GM23338 (cell line): ENCODE measurements at regions not wholly inside any gene's neighbourhood (a gene's known extent, or its start where the extent isn't known, plus 50 kb on each side); places are given as distances from the start of the nearest gene placed in this dataset.

Experiments used
- ATAC-seq: fragments of 200-7000 bp; cut with Tn5 transposase; 3 replicates; pipeline ENCODE4 v1.9.1; 2020
- DNase-seq: peaks from one replicate; pipeline ENCODE4 v3.0.0-alpha.2; 2015; ENCODE audit warnings: low spot score
- H2AFZ ChIP-seq: fragments of 200-600 bp; sonication (generic); 2 replicates; pipeline ENCODE4 v1.8.0; 2016; ENCODE audit warnings: antibody characterized with exemption, mild to moderate bottlenecking, moderate library complexity
- H3F3A ChIP-seq: fragments of 200-600 bp; sonication (generic); replicated peaks from 2 replicates; pipeline ENCODE4 v1.8.0; 2017; ENCODE audit warnings: antibody characterized with exemption, mixed run types, low read depth
- H3K27ac ChIP-seq: fragments of 200-600 bp; sonication (generic); 2 replicates; pipeline ENCODE4 v1.6.1; 2016; ENCODE audit warnings: low read depth
- H3K27me3 ChIP-seq: fragments of 200-600 bp; sonication (generic); 2 replicates; pipeline ENCODE4 v1.8.0; 2016; ENCODE audit warnings: mild to moderate bottlenecking, mixed run types, moderate library complexity; ENCODE audit not compliant: insufficient read depth
- H3K36me3 ChIP-seq: fragments of 200-600 bp; sonication (generic); 2 replicates; pipeline ENCODE4 v1.8.0; 2016; ENCODE audit warnings: mild to moderate bottlenecking; ENCODE audit not compliant: insufficient read depth
- H3K4me1 ChIP-seq: fragments of 200-600 bp; sonication (generic); 2 replicates; pipeline ENCODE4 v1.8.0; 2016; ENCODE audit warnings: mild to moderate bottlenecking, moderate library complexity; ENCODE audit not compliant: insufficient read depth
- H3K4me2 ChIP-seq: fragments of 200-600 bp; sonication (generic); 2 replicates; pipeline ENCODE4 v1.7.1; 2017; ENCODE audit warnings: mixed run types
- H3K4me3 ChIP-seq: fragments of 200-600 bp; sonication (generic); 2 replicates; pipeline ENCODE4 v1.6.1; 2016; ENCODE audit warnings: mixed run types
- H3K79me2 ChIP-seq: fragments of 200-600 bp; sonication (generic); replicated peaks from 2 replicates; pipeline ENCODE4 v1.8.0; 2017; ENCODE audit warnings: mild to moderate bottlenecking; ENCODE audit not compliant: insufficient read depth
- H3K9me2 ChIP-seq: fragments of 200-600 bp; sonication (generic); 2 replicates; pipeline ENCODE4 v1.8.0; 2017; ENCODE audit not compliant: insufficient read depth
- H4K20me1 ChIP-seq: fragments of 200-600 bp; sonication (generic); replicated peaks from 2 replicates; pipeline ENCODE4 v1.8.0; 2017; ENCODE audit warnings: mild to moderate bottlenecking; ENCODE audit not compliant: insufficient read depth
- H3K27ac Mint-ChIP-seq: 2 replicates; pipeline ENCODE4 v1.8.0; 2020; ENCODE audit warnings: inconsistent platforms, mild to moderate bottlenecking, moderate library complexity, mixed read lengths
- H3K27me3 Mint-ChIP-seq: 3 replicates; pipeline ENCODE4 v1.8.0; 2022; ENCODE audit warnings: low read depth, mild to moderate bottlenecking, moderate library complexity, mixed read lengths, inconsistent platforms; ENCODE audit not compliant: insufficient read depth, poor library complexity
- H3K36me3 Mint-ChIP-seq: 3 replicates; pipeline ENCODE4 v1.8.0; 2021; ENCODE audit warnings: low read depth, mild to moderate bottlenecking, inconsistent platforms, moderate library complexity, mixed read lengths
- H3K4me1 Mint-ChIP-seq: 3 replicates; pipeline ENCODE4 v1.8.0; 2020; ENCODE audit warnings: mild to moderate bottlenecking, inconsistent platforms, mixed read lengths
- H3K4me3 Mint-ChIP-seq: 3 replicates; pipeline ENCODE4 v1.8.0; 2021; ENCODE audit warnings: moderate library complexity, mild to moderate bottlenecking, inconsistent platforms, mixed read lengths
- H3K9me3 Mint-ChIP-seq: 3 replicates; pipeline ENCODE4 v1.8.0; 2020; ENCODE audit warnings: moderate library complexity, mild to moderate bottlenecking, inconsistent platforms, mixed read lengths
- EZH2phosphoT487 ChIP-seq: fragments of 200-600 bp; sonication (generic); IDR thresholded peaks from one replicate; pipeline ENCODE4 v1.8.1; 2018; ENCODE audit warnings: antibody characterized with exemption; ENCODE audit not compliant: unreplicated experiment
- JUNB ChIP-seq: IDR thresholded peaks from one replicate; pipeline ENCODE4 v1.6.1; 2016; ENCODE audit warnings: antibody characterized with exemption; ENCODE audit not compliant: unreplicated experiment
- NANOG ChIP-seq: IDR thresholded peaks from 2 replicates; pipeline ENCODE4 v1.6.1; 2016; ENCODE audit warnings: antibody characterized with exemption, borderline replicate concordance
- STAT1 ChIP-seq: IDR thresholded peaks from one replicate; pipeline ENCODE4 v1.6.1; 2016; ENCODE audit warnings: antibody characterized with exemption; ENCODE audit not compliant: unreplicated experiment
- ZNF114 ChIP-seq: fragments of 250-450 bp; sonication (Bioruptor Pico); IDR thresholded peaks from 2 replicates; pipeline ENCODE4 v1.5.0; 2020; ENCODE audit warnings: mild to moderate bottlenecking, moderate library complexity
- ZNF331 ChIP-seq: fragments of 250-450 bp; sonication (Bioruptor Pico); IDR thresholded peaks from 2 replicates; pipeline ENCODE4 v1.5.0; 2020; ENCODE audit warnings: low read depth, mild to moderate bottlenecking, moderate library complexity
- TF ChIP-seq, protein P1 (sequence below): IDR thresholded peaks from 2 replicates; pipeline ENCODE4 v1.6.1; 2016; ENCODE audit warnings: antibody characterized with exemption
- TF ChIP-seq, protein P2 (sequence below), 2 experiments: fragments of 200-600 bp in 1 of 2; sonication (generic) in 1 of 2; conservative IDR thresholded peaks; 2 replicates each; pipeline versions ENCODE4 v1.5.1 to v1.6.1; 2016 to 2017; ENCODE audit warnings: antibody characterized with exemption in 2 of 2, low read depth in 2 of 2, mild to moderate bottlenecking in 2 of 2, moderate library complexity in 1 of 2
- TF ChIP-seq, protein P3 (sequence below): IDR thresholded peaks from one replicate; pipeline ENCODE4 v1.6.1; 2018; ENCODE audit warnings: antibody characterized with exemption; ENCODE audit not compliant: unreplicated experiment

DNA sequence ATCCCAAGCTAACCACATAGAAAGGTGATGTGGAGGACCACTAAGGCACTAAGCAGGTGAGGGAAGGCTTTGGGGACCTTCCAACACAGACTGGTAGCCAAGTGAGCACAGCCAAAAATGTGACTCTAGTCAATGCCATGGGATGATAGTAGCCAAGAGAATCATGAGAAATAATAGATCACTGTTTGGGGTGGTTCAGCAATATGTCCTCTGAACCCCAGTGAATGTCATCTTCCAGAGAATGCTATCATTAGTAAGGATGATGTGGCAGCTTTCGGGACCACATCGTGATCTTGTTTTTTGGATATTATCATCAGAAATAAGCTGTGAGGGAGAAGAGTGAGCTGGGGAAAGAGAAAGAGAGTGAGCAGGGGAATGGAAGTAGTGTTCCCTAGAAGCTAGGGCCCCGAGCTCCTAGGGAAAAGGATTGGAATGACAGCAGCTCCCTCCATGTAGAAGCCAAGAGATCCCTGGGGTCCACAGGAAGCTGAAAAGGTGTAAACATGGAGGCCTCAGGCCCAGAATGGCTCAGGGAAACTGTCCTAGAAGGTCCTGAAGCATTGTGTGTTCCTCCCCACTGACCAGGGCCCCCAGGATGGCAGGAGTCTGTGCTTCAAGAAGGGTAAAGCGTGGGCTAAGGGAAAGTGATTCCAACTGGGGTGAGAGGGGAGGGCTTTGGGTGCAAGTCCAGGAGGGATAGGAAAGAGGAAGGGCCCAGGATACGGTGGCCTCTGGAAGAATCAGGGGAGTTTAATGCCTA, 56.6 kb upstream of the KLF13 start:
- Histone ChIP-seq H4K20me1 (no peaks in the 10 kb centered on the region), H3F3A (no peaks in the 10 kb centered on the region), H3K27ac (no peak overlapping the region), H3K79me2 (no peaks in the 10 kb centered on the region), H3K4me1 (no peaks in the 10 kb centered on the region; the same call in 1 of the 2 replicates), H3K36me3 (no peaks in the 10 kb centered on the region), H3K9me2 (peaks cover 9% of the 10 kb centered on the region; the same call in 1 of the 2 replicates), H2AFZ (no peak overlapping the region; the same call in 1 of the 2 replicates), H3K4me3 (no peak overlapping the region), H3K27me3 (no peaks in the 10 kb centered on the region), H3K4me2 (no peak overlapping the region)
- TF ChIP-seq JUNB = no peak
- TF ChIP-seq, protein P1, sequence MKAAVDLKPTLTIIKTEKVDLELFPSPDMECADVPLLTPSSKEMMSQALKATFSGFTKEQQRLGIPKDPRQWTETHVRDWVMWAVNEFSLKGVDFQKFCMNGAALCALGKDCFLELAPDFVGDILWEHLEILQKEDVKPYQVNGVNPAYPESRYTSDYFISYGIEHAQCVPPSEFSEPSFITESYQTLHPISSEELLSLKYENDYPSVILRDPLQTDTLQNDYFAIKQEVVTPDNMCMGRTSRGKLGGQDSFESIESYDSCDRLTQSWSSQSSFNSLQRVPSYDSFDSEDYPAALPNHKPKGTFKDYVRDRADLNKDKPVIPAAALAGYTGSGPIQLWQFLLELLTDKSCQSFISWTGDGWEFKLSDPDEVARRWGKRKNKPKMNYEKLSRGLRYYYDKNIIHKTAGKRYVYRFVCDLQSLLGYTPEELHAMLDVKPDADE = no peak
- no peak for TF ChIP-seq EZH2phosphoT487
- TF ChIP-seq ZNF114 (CRISPR knock-in tag) = no peak
- no peak for TF ChIP-seq STAT1
- TF ChIP-seq, protein P2, sequence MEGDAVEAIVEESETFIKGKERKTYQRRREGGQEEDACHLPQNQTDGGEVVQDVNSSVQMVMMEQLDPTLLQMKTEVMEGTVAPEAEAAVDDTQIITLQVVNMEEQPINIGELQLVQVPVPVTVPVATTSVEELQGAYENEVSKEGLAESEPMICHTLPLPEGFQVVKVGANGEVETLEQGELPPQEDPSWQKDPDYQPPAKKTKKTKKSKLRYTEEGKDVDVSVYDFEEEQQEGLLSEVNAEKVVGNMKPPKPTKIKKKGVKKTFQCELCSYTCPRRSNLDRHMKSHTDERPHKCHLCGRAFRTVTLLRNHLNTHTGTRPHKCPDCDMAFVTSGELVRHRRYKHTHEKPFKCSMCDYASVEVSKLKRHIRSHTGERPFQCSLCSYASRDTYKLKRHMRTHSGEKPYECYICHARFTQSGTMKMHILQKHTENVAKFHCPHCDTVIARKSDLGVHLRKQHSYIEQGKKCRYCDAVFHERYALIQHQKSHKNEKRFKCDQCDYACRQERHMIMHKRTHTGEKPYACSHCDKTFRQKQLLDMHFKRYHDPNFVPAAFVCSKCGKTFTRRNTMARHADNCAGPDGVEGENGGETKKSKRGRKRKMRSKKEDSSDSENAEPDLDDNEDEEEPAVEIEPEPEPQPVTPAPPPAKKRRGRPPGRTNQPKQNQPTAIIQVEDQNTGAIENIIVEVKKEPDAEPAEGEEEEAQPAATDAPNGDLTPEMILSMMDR (conservative IDR thresholded peaks at IDR 0.05; ENCODE audit: low read depth in 2 of 2) = no peak
- TF ChIP-seq, protein P3, sequence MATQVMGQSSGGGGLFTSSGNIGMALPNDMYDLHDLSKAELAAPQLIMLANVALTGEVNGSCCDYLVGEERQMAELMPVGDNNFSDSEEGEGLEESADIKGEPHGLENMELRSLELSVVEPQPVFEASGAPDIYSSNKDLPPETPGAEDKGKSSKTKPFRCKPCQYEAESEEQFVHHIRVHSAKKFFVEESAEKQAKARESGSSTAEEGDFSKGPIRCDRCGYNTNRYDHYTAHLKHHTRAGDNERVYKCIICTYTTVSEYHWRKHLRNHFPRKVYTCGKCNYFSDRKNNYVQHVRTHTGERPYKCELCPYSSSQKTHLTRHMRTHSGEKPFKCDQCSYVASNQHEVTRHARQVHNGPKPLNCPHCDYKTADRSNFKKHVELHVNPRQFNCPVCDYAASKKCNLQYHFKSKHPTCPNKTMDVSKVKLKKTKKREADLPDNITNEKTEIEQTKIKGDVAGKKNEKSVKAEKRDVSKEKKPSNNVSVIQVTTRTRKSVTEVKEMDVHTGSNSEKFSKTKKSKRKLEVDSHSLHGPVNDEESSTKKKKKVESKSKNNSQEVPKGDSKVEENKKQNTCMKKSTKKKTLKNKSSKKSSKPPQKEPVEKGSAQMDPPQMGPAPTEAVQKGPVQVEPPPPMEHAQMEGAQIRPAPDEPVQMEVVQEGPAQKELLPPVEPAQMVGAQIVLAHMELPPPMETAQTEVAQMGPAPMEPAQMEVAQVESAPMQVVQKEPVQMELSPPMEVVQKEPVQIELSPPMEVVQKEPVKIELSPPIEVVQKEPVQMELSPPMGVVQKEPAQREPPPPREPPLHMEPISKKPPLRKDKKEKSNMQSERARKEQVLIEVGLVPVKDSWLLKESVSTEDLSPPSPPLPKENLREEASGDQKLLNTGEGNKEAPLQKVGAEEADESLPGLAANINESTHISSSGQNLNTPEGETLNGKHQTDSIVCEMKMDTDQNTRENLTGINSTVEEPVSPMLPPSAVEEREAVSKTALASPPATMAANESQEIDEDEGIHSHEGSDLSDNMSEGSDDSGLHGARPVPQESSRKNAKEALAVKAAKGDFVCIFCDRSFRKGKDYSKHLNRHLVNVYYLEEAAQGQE = no peak
- Mint-ChIP-seq H3K4me1 (peaks cover 17% of the 10 kb centered on the region), H3K4me3 (no peak overlapping the region; the same call in 2 of the 3 replicates), H3K9me3 (no peaks in the 10 kb centered on the region), H3K27ac (no peak overlapping the region), H3K36me3 (no peaks in the 10 kb centered on the region), H3K27me3 (peaks cover 9% of the 10 kb centered on the region)
- ATAC-seq (no peak), DNase-seq (no peak)

DNA sequence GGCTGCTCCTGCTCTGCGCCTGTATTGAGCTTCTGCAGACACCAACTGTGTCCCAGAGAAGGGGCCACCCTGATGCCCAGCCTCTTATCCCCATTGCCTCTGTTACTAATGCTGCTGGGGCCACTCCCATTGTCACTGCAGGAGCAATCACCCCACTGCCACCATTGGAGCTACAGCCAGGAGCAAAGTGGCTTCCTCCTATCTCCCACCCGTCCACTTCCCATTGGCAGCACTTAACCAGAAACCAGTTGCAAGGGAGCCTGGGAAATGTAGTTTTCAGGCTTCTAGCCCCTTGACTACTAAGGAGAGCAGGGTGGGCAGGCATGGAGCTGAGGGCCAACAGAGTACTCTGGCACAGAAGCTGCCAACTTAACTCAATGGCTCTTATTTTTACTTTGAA, 55.9 kb upstream of the KLF13 start:
- Histone ChIP-seq H3K4me1 (no peaks in the 10 kb centered on the region; the same call in 1 of the 2 replicates), H3K27me3 (no peaks in the 10 kb centered on the region), H3K9me2 (peaks cover 9% of the 10 kb centered on the region; the same call in 1 of the 2 replicates), H3K4me2 (no peak overlapping the region), H3F3A (no peaks in the 10 kb centered on the region), H3K4me3 (no peak overlapping the region), H3K36me3 (no peaks in the 10 kb centered on the region), H4K20me1 (no peaks in the 10 kb centered on the region), H3K79me2 (no peaks in the 10 kb centered on the region), H3K27ac (no peak overlapping the region), H2AFZ (no peak overlapping the region; the same call in 1 of the 2 replicates)
- peaks cover 6% of the 10 kb centered on the region for H3K27me3 Mint-ChIP-seq
- 0 out of 2 replicates have a peak overlapping the region, but pooled peaks have one; percentile 56 for H3K27ac Mint-ChIP-seq
- ATAC-seq = peak; percentile 83
- H3K9me3 Mint-ChIP-seq = no peaks in the 10 kb centered on the region
- no peak for TF ChIP-seq ZNF331 (CRISPR knock-in tag)
- TF ChIP-seq, protein P1 = peak; percentile 44; the same call in 1 of the 2 replicates
- no peak for TF ChIP-seq NANOG
- H3K36me3 Mint-ChIP-seq = no peaks in the 10 kb centered on the region
- DNase-seq = peak; percentile 78
- no peak overlapping the region for H3K4me3 Mint-ChIP-seq
- peaks cover 12% of the 10 kb centered on the region for H3K4me1 Mint-ChIP-seq
